IgD-negative memory B cell (primary cell): ENCODE measurements at regions not wholly inside any gene's neighbourhood (a gene's known extent, or its start where the extent isn't known, plus 50 kb on each side); places are given as distances from the start of the nearest gene placed in this dataset.
"Not testable (repeated sequence)": the region's sequence is repeated elsewhere in the genome, so short reads cannot be mapped to it uniquely, and the experiment has no call there.

Experiments used
- H3K27ac Mint-ChIP-seq, 3 donors: one replicate each; pipeline ENCODE4 v1.8.0; 2020 to 2022; ENCODE audit warnings: mild to moderate bottlenecking in 3 of 3, mixed read lengths in 3 of 3, moderate library complexity in 1 of 3
- H3K27me3 Mint-ChIP-seq: one replicate; pipeline ENCODE4 v1.8.0; 2021; ENCODE audit warnings: mixed read lengths
- H3K36me3 Mint-ChIP-seq: one replicate; pipeline ENCODE4 v1.8.0; 2020; ENCODE audit warnings: mild to moderate bottlenecking, mixed read lengths
- H3K4me1 Mint-ChIP-seq, 3 donors: one replicate each; pipeline ENCODE4 v1.8.0; 2020 to 2022; ENCODE audit warnings: mixed read lengths in 3 of 3, mild to moderate bottlenecking in 1 of 3
- H3K4me3 Mint-ChIP-seq, 4 donors: one replicate each; pipeline ENCODE4 v1.8.0; 2020 to 2022; ENCODE audit warnings: mild to moderate bottlenecking in 4 of 4, mixed read lengths in 4 of 4, moderate library complexity in 3 of 4
- H3K9me3 Mint-ChIP-seq, 3 donors: one replicate each; pipeline ENCODE4 v1.8.0; 2020 to 2021; ENCODE audit warnings: mixed read lengths in 3 of 3, mild to moderate bottlenecking in 1 of 3

DNA sequence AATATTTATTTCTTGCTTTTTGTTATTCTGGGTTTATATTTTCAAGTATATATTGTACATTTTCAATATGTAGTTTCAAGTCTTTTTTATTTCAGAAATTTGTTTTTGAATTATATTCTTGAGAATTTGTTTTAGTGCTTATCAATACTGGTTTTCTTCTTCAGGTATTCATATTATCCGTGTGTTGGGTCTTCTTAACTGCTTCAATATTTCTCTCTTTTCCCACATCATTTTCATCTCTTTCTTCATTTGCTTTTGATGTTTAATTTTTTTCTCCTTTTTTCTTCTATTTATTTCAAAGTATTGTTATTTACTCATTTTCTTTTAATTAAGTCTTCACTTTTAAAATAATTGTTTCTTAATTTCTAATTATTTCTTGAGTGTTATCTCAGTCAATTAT is 367.8 kb downstream of the GPAT3 start:
- H3K27me3 Mint-ChIP-seq, H3K4me3 Mint-ChIP-seq, H3K27ac Mint-ChIP-seq, H3K36me3 Mint-ChIP-seq, H3K4me1 Mint-ChIP-seq, H3K9me3 Mint-ChIP-seq: not testable (repeated sequence)

GRCh38 chr4:83894831-83895230 is 358.9 kb downstream of the GPAT3 start:
- Mint-ChIP-seq H3K9me3 (peaks cover 0 to 7% (median 1%) of the 10 kb centered on the region in 3 donors), H3K4me3 (no peak overlapping the region), H3K4me1 (no peaks in the 10 kb centered on the region), H3K36me3 (no peaks in the 10 kb centered on the region), H3K27ac (no peak overlapping the region), H3K27me3 (no peaks in the 10 kb centered on the region)

- H3K4me3 Mint-ChIP-seq = no peak overlapping the region
- peaks cover 0 to 7% (median 4%) of the 10 kb centered on the region in 3 donors for H3K9me3 Mint-ChIP-seq
Observed at GRCh38 chr4:83890816-83891215, 354.9 kb downstream of the GPAT3 start.

DNA sequence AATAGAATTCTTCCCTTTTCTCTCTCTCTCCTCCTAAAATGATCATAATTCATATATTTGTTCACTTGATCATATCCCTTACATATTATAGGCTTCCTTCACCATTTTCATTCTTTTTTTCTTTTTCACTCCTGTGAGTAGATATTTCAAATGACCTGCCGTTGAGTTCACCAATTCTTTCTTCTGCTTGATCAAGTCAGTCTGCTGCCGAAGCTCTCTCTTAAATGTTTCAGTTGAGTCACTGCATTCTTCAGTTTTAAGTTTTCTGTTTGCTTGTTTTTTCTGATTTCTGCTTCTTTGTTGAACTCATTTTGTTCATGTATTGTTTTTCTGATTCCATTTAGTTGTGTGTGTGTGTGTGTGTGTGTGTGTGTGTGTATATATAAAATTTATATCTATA is 354.3 kb downstream of the GPAT3 start:
- no peaks in the 10 kb centered on the region for H3K4me1 Mint-ChIP-seq
- H3K9me3 Mint-ChIP-seq = peaks cover 0 to 7% (median 4%) of the 10 kb centered on the region in 3 donors
- no peak overlapping the region for H3K4me3 Mint-ChIP-seq
- H3K36me3 Mint-ChIP-seq = no peaks in the 10 kb centered on the region
- no peak overlapping the region for H3K27ac Mint-ChIP-seq
- H3K27me3 Mint-ChIP-seq = no peaks in the 10 kb centered on the region

More at GRCh38 chr4:83890816-83891215, 354.9 kb downstream of the GPAT3 start:
- H3K4me1 Mint-ChIP-seq = no peaks in the 10 kb centered on the region
- no peak overlapping the region for H3K27ac Mint-ChIP-seq
- H3K27me3 Mint-ChIP-seq = no peaks in the 10 kb centered on the region
- no peaks in the 10 kb centered on the region for H3K36me3 Mint-ChIP-seq

DNA sequence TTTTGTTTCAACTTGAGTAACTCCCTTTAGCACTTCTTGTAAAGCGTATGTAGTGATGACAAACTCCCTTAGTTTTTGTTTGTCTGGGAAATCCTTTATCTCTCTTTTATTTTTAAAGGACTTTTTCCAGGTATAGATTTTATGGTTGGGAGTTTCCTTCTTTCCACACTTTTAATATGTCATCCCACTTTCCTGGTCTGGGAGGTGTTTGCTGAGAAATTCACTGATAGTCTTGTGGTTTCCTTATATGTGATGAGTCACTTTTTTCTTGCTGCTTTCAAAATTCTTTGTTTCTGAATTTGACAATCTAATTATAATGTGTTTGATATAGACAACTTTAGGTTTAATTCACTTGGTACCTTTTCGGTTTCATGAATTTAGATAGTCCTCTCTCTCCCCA is 353.9 kb downstream of the GPAT3 start:
- no peaks in the 10 kb centered on the region for H3K27me3 Mint-ChIP-seq
- no peak overlapping the region for H3K4me3 Mint-ChIP-seq
- no peaks in the 10 kb centered on the region for H3K4me1 Mint-ChIP-seq
- H3K9me3 Mint-ChIP-seq = peaks cover 0 to 7% (median 4%) of the 10 kb centered on the region in 3 donors
- H3K27ac Mint-ChIP-seq = no peak overlapping the region
- H3K36me3 Mint-ChIP-seq = no peaks in the 10 kb centered on the region

- Mint-ChIP-seq H3K9me3 (peaks cover 0 to 4% (median 3%) of the 10 kb centered on the region in 3 donors), H3K27ac (no peak overlapping the region), H3K4me3 (no peak overlapping the region), H3K4me1 (no peaks in the 10 kb centered on the region), H3K36me3 (no peaks in the 10 kb centered on the region), H3K27me3 (no peaks in the 10 kb centered on the region)
Observed at GRCh38 chr4:83885256-83886182, 349.6 kb downstream of the GPAT3 start.

DNA sequence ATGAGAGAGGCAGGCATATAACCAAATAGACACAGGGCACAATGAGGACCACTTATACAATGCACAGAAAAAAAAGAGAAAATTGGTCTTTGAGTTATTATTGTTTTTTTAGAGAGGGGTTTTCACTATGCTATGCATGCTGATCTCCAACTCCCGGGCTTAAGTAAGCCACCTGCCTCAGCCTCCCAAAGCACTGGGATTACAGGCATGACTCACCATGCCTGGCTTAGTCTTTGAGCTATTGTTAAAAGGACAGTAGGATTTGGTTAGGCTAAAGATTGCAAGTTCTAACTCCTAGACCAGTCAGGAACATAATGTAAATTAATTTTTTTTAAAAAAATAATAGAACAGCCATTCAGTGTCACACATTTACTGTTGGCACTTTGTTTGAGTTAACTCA is 340.1 kb downstream of the GPAT3 start:
- H3K27me3 Mint-ChIP-seq = no peaks in the 10 kb centered on the region
- H3K4me3 Mint-ChIP-seq = no peak overlapping the region
- H3K9me3 Mint-ChIP-seq = no peaks in the 10 kb centered on the region
- no peaks in the 10 kb centered on the region for H3K4me1 Mint-ChIP-seq
- no peaks in the 10 kb centered on the region for H3K36me3 Mint-ChIP-seq
- H3K27ac Mint-ChIP-seq = no peak overlapping the region

GRCh38 chr4:83875437-83875836 is 339.5 kb downstream of the GPAT3 start:
- Mint-ChIP-seq H3K27me3 (no peaks in the 10 kb centered on the region), H3K36me3 (no peaks in the 10 kb centered on the region), H3K27ac (no peak overlapping the region), H3K9me3 (peaks cover 0 to 1% (median 0%) of the 10 kb centered on the region in 3 donors), H3K4me3 (no peak overlapping the region), H3K4me1 (no peaks in the 10 kb centered on the region)

DNA sequence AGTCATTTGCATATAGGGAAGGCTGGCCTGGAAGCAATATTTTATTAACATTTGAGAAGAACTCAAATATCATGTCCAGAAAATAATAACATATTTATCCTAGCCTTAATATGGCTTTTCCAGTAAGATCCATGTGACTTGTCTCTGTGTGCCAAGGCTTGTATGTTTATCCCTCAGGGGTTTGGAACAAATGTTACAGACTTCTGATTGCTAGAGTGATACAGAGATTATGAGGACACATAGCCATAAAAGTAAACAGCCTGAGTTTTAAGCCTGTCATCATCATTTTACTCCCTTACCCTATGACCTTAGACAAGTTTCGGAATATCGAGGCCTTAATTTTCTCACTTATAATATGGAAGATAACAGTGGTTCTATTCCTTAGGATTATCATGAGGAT is 338.1 kb downstream of the GPAT3 start:
- no peaks in the 10 kb centered on the region for H3K36me3 Mint-ChIP-seq
- H3K9me3 Mint-ChIP-seq = peaks cover 0 to 1% (median 0%) of the 10 kb centered on the region in 3 donors
- H3K27ac Mint-ChIP-seq = no peak overlapping the region
- H3K27me3 Mint-ChIP-seq = peaks cover 4% of the 10 kb centered on the region
- no peaks in the 10 kb centered on the region for H3K4me1 Mint-ChIP-seq
- H3K4me3 Mint-ChIP-seq = no peak overlapping the region

DNA sequence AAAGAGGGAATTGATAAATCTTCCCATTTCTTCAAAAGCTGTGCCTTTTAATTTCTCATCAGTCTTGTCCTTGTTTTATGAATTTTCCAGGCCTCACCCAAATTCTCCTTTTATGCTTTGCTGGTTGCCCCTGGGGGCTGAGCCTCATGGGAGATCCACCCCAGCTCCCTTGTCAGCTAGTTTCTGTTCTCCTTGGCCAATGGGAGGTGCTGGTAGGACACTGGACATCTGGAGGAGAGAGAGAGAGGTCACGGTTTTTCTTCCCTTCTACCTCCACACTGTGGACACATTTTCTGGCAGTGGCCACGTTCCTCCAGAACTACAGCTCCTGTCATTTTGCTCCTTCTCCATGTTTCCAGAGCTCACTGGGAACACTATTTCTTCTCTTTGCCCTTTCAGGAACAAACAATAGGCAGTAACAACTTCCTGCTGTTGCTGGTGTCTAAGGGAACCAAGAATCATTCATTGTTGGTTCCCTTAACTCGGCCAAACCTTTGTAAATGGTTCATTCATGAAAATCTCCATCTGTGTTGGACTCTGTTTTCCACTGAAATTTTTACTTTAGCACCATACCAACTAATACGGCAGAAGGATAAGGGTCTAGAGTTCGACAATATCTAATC is 334.5 kb downstream of the GPAT3 start:
- peaks cover 4% of the 10 kb centered on the region for H3K27me3 Mint-ChIP-seq
- H3K4me1 Mint-ChIP-seq = no peaks in the 10 kb centered on the region
- H3K27ac Mint-ChIP-seq = no peak overlapping the region
- peaks cover 0 to 1% (median 0%) of the 10 kb centered on the region in 3 donors for H3K9me3 Mint-ChIP-seq
- no peaks in the 10 kb centered on the region for H3K36me3 Mint-ChIP-seq
- H3K4me3 Mint-ChIP-seq = no peak overlapping the region

DNA sequence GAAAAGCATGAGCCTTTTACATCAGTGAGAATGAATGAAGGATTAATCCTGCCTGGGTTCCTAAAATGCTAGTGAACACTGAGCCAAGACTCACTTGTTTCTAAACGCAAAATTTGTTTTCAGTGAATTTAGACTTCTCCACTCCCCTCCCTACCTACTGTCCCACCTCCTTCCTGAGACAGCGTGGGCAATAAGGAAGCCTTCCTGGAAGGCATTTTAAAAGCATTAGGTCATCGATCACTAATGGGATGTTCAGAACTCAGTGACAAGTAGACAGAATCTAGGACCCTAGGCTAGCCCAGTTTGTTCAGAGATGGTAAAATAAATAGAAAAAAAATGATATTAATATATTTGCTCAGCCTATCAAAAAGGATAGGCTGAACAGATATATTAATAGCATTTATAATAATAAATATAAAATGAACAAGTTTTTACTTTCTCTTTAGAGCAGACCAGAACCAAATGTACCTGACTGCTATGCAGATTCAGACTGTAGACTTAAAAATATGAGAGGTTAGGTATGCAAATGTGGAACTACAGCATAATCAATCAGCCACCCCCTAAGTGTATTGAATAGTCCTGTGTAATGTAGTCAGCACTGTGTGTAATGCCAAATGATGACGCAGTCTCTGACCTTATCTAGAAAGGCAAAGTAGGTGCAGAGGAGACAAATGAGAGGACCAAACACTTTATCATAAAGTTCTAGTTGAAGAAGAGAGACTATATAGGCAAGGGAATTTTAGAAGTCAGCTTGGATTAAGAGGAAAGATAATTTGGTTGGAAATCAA is 331.1 kb downstream of the GPAT3 start:
- no peaks in the 10 kb centered on the region for H3K36me3 Mint-ChIP-seq
- peaks cover 0 to 4% (median 0%) of the 10 kb centered on the region in 3 donors for H3K9me3 Mint-ChIP-seq
- H3K27ac Mint-ChIP-seq = no peak overlapping the region
- no peaks in the 10 kb centered on the region for H3K4me1 Mint-ChIP-seq
- no peak overlapping the region for H3K4me3 Mint-ChIP-seq
- peaks cover 4% of the 10 kb centered on the region for H3K27me3 Mint-ChIP-seq

- peaks cover 4% of the 10 kb centered on the region for H3K27me3 Mint-ChIP-seq
- H3K36me3 Mint-ChIP-seq = no peaks in the 10 kb centered on the region
- peaks cover 0 to 2% (median 0%) of the 10 kb centered on the region in 3 donors for H3K9me3 Mint-ChIP-seq
- no peak overlapping the region for H3K4me3 Mint-ChIP-seq
- H3K4me1 Mint-ChIP-seq = no peaks in the 10 kb centered on the region
- H3K27ac Mint-ChIP-seq = no peak overlapping the region
Observed at GRCh38 chr4:83865417-83866150, 329.7 kb downstream of the GPAT3 start.

DNA sequence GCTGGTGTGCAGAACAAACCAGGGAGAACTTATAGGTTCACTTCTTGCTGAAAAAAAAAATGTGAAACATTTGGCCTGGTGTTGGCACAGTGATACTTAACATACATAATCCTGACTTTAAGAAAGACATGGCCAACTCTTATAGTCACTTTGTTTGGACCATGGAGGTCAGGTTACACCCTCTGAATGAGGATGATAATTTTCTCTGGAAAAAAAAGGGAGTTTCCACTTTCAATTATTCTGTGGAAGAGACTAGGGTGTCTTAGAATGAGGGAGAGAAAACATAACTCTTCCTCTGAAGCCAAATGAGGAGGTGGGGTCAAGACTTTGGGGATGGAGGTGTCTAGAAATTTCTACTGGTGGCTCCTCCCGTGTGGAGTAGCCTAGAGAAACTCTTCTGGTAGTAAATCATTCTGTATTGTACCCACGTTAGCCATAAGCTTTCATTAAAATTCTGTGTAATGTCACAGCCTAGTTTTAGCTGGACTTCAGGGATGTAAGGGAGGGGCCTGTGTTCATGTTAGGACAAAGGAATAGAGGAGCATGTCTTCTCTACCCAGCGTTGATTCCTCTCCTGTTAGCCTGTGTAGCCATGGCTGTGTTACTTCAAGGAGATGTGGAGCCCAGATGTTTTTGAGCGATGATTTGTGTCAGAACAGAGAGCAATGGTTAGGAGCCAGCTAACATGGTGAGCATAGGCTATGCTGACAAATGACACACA is 328.3 kb downstream of the GPAT3 start:
- Mint-ChIP-seq H3K36me3 (no peaks in the 10 kb centered on the region), H3K9me3 (peaks cover 0 to 2% (median 0%) of the 10 kb centered on the region in 3 donors)

DNA sequence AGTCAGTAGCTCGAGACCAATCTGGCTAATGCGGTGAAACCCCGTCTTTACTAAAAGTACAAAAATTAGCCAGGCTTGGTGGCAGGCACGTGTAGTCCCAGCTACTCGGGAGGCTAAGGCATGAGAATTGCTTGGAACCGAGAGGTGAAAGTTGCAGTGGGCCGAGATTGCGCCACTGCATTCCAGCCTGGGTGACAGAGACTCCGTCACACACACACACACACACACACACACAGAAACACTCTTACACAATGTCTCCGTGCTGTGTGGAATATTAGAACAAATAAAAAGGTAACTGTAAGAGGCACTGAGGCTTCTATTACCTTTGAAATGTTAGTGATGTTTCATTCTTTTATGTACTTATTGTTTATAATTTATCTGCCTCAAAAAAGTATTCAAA is 326.6 kb downstream of the GPAT3 start:
- no peak overlapping the region for H3K4me3 Mint-ChIP-seq
- H3K27ac Mint-ChIP-seq = no peak overlapping the region
- H3K27me3 Mint-ChIP-seq = no peaks in the 10 kb centered on the region
- no peaks in the 10 kb centered on the region for H3K36me3 Mint-ChIP-seq
- H3K9me3 Mint-ChIP-seq = peaks cover 0 to 2% (median 0%) of the 10 kb centered on the region in 3 donors
- H3K4me1 Mint-ChIP-seq = no peaks in the 10 kb centered on the region

More for the DNA sequence above, 328.3 kb downstream of the GPAT3 start:
- no peak overlapping the region for H3K4me3 Mint-ChIP-seq
- no peaks in the 10 kb centered on the region for H3K27me3 Mint-ChIP-seq
- no peaks in the 10 kb centered on the region for H3K4me1 Mint-ChIP-seq
- H3K27ac Mint-ChIP-seq = no peak overlapping the region
